ENCODE measurements at regions not wholly inside any gene's neighbourhood (a gene's known extent, or its start where the extent isn't known, plus 50 kb on each side); places are given as distances from the start of the nearest gene placed in this dataset.

DNA sequence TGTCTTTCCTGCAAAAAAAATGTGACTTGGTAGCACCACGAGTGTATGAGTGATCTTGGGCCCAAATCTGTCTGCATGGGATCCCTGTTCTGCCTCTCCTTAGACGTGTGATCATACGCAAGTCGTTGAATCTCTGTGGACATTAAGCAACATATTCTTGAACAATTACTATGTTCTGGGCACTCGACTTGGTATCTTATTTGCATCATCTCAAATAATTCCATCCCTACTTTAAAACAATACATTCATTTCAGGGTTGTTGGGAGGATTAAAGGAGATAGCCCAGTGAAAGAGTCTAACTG, 145.4 kb upstream of the CPEB2 start:
- Histone ChIP-seq H3F3A (replicated peaks; ENCODE audit: low read depth) (no peaks in the 10 kb centered on the region), H4K20me1 (replicated peaks; ENCODE audit: insufficient read depth) (no peaks in the 10 kb centered on the region), H3K4me1 (ENCODE audit: insufficient read depth) (peaks cover 11% of the 10 kb centered on the region; the same call in 1 of the 2 replicates), H3K9me2 (ENCODE audit: insufficient read depth) (peaks cover 18% of the 10 kb centered on the region), H2AFZ (no peak overlapping the region), H3K4me3 (no peak overlapping the region), H3K27me3 (ENCODE audit: insufficient read depth) (no peaks in the 10 kb centered on the region), H3K27ac (ENCODE audit: low read depth) (no peak overlapping the region), H3K79me2 (replicated peaks; ENCODE audit: insufficient read depth) (no peaks in the 10 kb centered on the region), H3K4me2 (no peak overlapping the region), H3K36me3 (ENCODE audit: insufficient read depth) (peaks cover 2% of the 10 kb centered on the region; the same call in 1 of the 2 replicates)
- H3K4me1 Mint-ChIP-seq: peaks cover 14% of the 10 kb centered on the region; the same call in 2 of the 3 replicates
- H3K27me3 Mint-ChIP-seq (ENCODE audit: insufficient read depth, low read depth, poor library complexity): peaks cover 5% of the 10 kb centered on the region
- H3K36me3 Mint-ChIP-seq (ENCODE audit: low read depth): peaks cover 12% of the 10 kb centered on the region
- ATAC-seq: no peak
- no peak for TF ChIP-seq POLR2AphosphoS5 (IDR thresholded peaks at IDR 0.05; ENCODE audit: low read depth)
- no peak for TF ChIP-seq CREB1 (CRISPR knock-in tag; IDR thresholded peaks at IDR 0.05; ENCODE audit: low read depth)
- no peak for TF ChIP-seq ZNF114 (CRISPR knock-in tag; IDR thresholded peaks at IDR 0.05)
- TF ChIP-seq, protein P1, sequence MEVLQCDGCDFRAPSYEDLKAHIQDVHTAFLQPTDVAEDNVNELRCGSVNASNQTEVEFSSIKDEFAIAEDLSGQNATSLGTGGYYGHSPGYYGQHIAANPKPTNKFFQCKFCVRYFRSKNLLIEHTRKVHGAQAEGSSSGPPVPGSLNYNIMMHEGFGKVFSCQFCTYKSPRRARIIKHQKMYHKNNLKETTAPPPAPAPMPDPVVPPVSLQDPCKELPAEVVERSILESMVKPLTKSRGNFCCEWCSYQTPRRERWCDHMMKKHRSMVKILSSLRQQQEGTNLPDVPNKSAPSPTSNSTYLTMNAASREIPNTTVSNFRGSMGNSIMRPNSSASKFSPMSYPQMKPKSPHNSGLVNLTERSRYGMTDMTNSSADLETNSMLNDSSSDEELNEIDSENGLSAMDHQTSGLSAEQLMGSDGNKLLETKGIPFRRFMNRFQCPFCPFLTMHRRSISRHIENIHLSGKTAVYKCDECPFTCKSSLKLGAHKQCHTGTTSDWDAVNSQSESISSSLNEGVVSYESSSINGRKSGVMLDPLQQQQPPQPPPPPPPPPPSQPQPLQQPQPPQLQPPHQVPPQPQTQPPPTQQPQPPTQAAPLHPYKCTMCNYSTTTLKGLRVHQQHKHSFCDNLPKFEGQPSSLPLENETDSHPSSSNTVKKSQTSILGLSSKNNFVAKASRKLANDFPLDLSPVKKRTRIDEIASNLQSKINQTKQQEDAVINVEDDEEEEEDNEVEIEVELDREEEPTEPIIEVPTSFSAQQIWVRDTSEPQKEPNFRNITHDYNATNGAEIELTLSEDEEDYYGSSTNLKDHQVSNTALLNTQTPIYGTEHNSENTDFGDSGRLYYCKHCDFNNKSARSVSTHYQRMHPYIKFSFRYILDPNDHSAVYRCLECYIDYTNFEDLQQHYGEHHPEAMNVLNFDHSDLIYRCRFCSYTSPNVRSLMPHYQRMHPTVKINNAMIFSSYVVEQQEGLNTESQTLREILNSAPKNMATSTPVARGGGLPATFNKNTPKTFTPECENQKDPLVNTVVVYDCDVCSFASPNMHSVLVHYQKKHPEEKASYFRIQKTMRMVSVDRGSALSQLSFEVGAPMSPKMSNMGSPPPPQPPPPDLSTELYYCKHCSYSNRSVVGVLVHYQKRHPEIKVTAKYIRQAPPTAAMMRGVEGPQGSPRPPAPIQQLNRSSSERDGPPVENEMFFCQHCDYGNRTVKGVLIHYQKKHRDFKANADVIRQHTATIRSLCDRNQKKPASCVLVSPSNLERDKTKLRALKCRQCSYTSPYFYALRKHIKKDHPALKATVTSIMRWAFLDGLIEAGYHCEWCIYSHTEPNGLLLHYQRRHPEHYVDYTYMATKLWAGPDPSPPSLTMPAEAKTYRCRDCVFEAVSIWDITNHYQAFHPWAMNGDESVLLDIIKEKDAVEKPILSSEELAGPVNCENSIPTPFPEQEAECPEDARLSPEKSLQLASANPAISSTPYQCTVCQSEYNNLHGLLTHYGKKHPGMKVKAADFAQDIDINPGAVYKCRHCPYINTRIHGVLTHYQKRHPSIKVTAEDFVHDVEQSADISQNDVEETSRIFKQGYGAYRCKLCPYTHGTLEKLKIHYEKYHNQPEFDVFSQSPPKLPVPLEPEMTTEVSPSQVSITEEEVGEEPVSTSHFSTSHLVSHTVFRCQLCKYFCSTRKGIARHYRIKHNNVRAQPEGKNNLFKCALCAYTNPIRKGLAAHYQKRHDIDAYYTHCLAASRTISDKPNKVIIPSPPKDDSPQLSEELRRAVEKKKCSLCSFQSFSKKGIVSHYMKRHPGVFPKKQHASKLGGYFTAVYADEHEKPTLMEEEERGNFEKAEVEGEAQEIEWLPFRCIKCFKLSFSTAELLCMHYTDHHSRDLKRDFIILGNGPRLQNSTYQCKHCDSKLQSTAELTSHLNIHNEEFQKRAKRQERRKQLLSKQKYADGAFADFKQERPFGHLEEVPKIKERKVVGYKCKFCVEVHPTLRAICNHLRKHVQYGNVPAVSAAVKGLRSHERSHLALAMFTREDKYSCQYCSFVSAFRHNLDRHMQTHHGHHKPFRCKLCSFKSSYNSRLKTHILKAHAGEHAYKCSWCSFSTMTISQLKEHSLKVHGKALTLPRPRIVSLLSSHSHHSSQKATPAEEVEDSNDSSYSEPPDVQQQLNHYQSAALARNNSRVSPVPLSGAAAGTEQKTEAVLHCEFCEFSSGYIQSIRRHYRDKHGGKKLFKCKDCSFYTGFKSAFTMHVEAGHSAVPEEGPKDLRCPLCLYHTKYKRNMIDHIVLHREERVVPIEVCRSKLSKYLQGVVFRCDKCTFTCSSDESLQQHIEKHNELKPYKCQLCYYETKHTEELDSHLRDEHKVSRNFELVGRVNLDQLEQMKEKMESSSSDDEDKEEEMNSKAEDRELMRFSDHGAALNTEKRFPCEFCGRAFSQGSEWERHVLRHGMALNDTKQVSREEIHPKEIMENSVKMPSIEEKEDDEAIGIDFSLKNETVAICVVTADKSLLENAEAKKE (CRISPR knock-in tag; IDR thresholded peaks at IDR 0.05): no peak
- no peak for TF ChIP-seq EZH2 (IDR thresholded peaks at IDR 0.05; ENCODE audit: low read depth, unreplicated experiment)
- TF ChIP-seq NANOG (IDR thresholded peaks at IDR 0.05; ENCODE audit: borderline replicate concordance): no peak
- TF ChIP-seq JUNB (IDR thresholded peaks at IDR 0.05; ENCODE audit: unreplicated experiment): no peak
- TF ChIP-seq, protein P2, sequence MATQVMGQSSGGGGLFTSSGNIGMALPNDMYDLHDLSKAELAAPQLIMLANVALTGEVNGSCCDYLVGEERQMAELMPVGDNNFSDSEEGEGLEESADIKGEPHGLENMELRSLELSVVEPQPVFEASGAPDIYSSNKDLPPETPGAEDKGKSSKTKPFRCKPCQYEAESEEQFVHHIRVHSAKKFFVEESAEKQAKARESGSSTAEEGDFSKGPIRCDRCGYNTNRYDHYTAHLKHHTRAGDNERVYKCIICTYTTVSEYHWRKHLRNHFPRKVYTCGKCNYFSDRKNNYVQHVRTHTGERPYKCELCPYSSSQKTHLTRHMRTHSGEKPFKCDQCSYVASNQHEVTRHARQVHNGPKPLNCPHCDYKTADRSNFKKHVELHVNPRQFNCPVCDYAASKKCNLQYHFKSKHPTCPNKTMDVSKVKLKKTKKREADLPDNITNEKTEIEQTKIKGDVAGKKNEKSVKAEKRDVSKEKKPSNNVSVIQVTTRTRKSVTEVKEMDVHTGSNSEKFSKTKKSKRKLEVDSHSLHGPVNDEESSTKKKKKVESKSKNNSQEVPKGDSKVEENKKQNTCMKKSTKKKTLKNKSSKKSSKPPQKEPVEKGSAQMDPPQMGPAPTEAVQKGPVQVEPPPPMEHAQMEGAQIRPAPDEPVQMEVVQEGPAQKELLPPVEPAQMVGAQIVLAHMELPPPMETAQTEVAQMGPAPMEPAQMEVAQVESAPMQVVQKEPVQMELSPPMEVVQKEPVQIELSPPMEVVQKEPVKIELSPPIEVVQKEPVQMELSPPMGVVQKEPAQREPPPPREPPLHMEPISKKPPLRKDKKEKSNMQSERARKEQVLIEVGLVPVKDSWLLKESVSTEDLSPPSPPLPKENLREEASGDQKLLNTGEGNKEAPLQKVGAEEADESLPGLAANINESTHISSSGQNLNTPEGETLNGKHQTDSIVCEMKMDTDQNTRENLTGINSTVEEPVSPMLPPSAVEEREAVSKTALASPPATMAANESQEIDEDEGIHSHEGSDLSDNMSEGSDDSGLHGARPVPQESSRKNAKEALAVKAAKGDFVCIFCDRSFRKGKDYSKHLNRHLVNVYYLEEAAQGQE (IDR thresholded peaks at IDR 0.05; ENCODE audit: unreplicated experiment): no peak
- no peak for TF ChIP-seq ZNF331 (CRISPR knock-in tag; IDR thresholded peaks at IDR 0.05; ENCODE audit: low read depth)
- TF ChIP-seq, protein P3, sequence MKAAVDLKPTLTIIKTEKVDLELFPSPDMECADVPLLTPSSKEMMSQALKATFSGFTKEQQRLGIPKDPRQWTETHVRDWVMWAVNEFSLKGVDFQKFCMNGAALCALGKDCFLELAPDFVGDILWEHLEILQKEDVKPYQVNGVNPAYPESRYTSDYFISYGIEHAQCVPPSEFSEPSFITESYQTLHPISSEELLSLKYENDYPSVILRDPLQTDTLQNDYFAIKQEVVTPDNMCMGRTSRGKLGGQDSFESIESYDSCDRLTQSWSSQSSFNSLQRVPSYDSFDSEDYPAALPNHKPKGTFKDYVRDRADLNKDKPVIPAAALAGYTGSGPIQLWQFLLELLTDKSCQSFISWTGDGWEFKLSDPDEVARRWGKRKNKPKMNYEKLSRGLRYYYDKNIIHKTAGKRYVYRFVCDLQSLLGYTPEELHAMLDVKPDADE (IDR thresholded peaks at IDR 0.05): no peak
- no peak for TF ChIP-seq EZH2phosphoT487 (IDR thresholded peaks at IDR 0.05; ENCODE audit: unreplicated experiment)
- no peak for TF ChIP-seq STAT1 (IDR thresholded peaks at IDR 0.05; ENCODE audit: unreplicated experiment)
- TF ChIP-seq, protein P4, sequence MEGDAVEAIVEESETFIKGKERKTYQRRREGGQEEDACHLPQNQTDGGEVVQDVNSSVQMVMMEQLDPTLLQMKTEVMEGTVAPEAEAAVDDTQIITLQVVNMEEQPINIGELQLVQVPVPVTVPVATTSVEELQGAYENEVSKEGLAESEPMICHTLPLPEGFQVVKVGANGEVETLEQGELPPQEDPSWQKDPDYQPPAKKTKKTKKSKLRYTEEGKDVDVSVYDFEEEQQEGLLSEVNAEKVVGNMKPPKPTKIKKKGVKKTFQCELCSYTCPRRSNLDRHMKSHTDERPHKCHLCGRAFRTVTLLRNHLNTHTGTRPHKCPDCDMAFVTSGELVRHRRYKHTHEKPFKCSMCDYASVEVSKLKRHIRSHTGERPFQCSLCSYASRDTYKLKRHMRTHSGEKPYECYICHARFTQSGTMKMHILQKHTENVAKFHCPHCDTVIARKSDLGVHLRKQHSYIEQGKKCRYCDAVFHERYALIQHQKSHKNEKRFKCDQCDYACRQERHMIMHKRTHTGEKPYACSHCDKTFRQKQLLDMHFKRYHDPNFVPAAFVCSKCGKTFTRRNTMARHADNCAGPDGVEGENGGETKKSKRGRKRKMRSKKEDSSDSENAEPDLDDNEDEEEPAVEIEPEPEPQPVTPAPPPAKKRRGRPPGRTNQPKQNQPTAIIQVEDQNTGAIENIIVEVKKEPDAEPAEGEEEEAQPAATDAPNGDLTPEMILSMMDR (conservative IDR thresholded peaks at IDR 0.05; ENCODE audit: low read depth in 2 of 2): no peak
- no peak overlapping the region for H3K27ac Mint-ChIP-seq
- no peak overlapping the region for H3K4me3 Mint-ChIP-seq
- peaks cover 13% of the 10 kb centered on the region for H3K9me3 Mint-ChIP-seq
- DNase-seq (ENCODE audit: low spot score): no peak

Data from GM23338 (cell line).